HG02642 (cell line): ENCODE measurements at regions not wholly inside any gene's neighbourhood (a gene's known extent, or its start where the extent isn't known, plus 50 kb on each side); places are given as distances from the start of the nearest gene placed in this dataset.

Experiments used
- ATAC-seq: cut with Tn5 transposase; IDR thresholded peaks from one replicate; pipeline ENCODE4 v1.9.1; 2021; ENCODE audit warnings: mild to moderate bottlenecking; ENCODE audit not compliant: unreplicated experiment, poor library complexity

DNA sequence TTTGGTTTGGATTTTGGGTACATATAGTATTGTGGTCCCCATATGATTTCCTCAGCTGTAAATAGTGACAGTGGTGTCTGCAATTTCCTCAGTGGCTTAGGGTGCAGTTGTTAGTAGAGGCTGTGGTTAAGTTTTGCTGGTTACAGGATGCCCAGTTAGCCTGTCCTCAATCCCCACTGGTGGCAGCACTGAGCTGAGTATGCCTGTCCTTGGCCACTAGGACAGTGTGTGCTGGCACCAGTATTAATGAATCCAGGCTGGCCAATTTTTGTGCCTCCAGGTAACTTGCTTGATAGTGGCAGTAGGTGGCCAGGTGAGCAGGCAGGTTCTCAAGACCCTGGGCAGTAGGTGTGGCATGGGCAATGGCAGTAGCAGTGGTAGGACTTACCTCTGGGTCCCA, 973.1 kb downstream of the TMEM182 start:
- no peak for ATAC-seq

DNA sequence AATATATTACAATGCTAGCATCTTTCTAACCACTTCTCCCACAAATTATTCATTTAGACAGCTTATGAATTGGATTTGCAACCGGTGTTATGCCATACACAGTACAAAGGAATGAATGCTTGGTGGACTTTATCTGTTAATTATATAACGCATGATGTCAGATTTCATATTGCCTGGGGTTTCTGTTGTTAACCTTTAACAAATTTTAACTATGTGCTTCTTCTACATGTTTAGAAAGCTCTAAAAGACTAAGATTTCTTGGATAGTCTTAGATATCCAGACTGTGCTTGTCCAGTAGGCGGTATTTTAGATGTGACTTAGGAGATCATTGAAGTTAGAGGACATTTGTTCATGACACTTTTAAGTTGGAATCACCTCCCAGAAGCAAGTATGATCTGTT, 976.3 kb downstream of the TMEM182 start:
- ATAC-seq, result no peak

- ATAC-seq, result no peak
These were observed 976.8 kb downstream of the TMEM182 start for GRCh38 chr2:103738606-103739005.

DNA sequence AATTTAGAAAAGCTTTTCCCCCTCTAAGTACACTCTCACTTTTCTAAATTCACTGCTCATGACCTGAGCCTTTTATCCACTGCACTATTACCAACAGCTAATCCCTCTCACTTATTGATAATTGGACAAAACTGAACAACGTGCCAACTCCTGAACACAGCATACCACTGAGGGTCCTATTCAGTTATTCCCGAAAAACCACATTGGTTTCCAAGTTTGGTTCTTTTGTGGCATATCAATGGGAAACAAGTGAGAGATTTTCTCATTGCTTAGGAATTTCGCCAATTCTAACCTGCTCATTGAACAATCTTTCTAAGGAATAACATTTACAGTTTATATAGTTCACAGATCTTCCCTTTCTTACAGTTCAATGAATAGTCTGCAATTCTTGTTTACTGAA, 977.4 kb downstream of the TMEM182 start:
- ATAC-seq, result no peak

- no peak for ATAC-seq
These were observed 978.1 kb downstream of the TMEM182 start for GRCh38 chr2:103739921-103740320.

DNA sequence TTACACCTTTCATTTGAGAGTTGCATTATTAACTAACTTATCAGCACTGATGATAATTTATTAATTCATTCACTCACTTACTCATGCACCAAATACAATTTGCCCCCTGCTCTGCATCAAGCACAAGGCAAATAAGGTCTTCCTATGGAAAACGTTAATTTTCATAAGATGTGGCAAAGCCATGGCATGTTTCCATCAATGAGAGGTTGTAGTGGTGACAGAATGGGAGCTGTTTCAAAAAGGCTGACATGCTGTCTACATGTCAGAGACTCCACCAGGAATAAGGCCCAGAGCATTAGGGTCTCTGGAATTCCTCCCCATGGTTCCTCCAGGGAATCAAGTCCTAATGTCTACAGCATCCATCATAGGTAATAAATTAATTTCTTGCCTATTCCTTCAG, 978.8 kb downstream of the TMEM182 start:
- ATAC-seq, result no peak

DNA sequence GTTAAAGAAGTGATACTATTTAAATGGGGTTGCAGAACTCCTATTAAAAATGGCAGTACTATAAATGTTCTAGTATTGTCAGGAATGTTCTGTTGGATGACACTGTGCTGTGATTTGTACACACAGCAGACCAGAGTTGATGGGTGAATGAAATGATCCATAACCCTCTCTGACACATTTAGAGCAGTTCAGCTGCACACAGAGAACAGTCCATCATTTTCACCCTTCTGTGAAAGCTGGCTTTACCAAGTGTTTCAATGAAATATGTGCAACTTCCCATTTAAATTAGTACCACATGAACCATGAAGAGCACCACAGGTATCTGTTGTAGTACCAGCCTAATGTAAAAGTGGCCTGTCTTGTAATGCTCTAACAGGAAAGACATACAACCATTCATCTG, 981.4 kb downstream of the TMEM182 start:
- ATAC-seq, result no peak

- ATAC-seq, result no peak
These were observed 992.7 kb downstream of the TMEM182 start for GRCh38 chr2:103754530-103754929.

- ATAC-seq, result no peak
These were observed 1012.1 kb downstream of the TMEM182 start for GRCh38 chr2:103773884-103774283.

GRCh38 chr2:103780088-103780702, 1018.4 kb downstream of the TMEM182 start:
- no peak for ATAC-seq

GRCh38 chr2:103781313-103781712, 1019.5 kb downstream of the TMEM182 start:
- no peak for ATAC-seq

DNA sequence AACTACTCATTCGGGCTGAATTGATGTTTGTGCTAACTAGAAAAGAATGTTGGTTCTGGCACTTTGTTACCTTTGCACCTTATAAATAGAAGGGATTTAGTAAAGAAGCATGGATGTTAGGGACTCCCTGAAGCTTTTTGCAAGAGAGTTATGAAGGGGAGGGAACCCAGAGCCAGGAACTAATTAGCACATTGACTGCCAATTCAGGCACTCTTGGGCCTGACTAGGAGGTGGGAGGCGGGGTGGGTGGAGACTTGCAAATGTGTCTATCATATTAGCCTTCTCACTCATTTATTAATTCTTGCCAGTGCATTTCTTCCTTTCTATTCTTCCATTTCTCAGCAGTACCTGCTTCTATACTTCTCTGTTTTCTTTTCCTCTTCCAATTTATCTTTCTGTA, 1022.4 kb downstream of the TMEM182 start:
- ATAC-seq, result no peak

DNA sequence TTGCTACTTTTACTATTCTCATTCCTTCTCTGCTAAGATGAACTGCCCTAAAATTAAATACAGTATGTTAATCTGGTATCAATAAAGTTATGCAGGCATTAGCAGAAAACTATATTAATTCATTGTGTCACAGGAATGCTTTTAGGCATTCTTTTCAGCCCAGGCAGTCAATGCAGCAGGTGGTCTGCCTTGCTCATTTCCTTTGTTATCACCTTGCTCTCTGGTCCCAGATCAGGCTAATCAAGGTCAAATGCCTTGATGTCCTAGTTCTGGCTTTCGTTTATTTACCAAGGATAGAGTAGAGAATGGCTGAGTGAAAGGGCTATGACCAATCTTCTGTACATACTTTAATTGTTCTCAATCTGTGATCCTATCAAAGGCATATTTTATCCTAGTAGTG, 1023.6 kb downstream of the TMEM182 start:
- ATAC-seq, result no peak

- no peak for ATAC-seq
These were observed 1024.1 kb downstream of the TMEM182 start for GRCh38 chr2:103785956-103786355.

GRCh38 chr2:103788389-103788788, 1026.6 kb downstream of the TMEM182 start:
- no peak for ATAC-seq

- no peak for ATAC-seq
These were observed 1027.1 kb downstream of the TMEM182 start for GRCh38 chr2:103788951-103789350.

- ATAC-seq, result no peak
These were observed 1027.7 kb downstream of the TMEM182 start for GRCh38 chr2:103789381-103790095.

DNA sequence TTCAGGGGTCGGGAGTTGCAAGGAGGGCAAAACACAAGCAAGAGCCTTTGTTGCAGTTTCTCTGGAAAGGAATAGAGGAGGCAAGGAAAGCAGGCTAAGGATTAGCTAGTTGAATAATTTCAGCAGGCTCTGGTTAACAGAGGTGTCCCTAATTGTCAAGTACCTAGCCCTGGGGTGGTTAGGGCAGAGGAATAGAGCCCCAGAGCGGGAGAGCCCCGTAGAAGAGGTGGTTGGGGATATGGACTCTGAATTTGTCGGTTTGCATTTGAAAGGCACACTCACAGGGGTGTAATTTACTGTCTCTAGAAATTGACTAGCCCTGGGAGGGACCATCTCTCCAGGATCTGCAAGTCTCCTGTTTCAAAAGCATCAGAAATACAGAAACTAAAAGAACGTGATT, 1030.2 kb downstream of the TMEM182 start:
- ATAC-seq, result no peak

DNA sequence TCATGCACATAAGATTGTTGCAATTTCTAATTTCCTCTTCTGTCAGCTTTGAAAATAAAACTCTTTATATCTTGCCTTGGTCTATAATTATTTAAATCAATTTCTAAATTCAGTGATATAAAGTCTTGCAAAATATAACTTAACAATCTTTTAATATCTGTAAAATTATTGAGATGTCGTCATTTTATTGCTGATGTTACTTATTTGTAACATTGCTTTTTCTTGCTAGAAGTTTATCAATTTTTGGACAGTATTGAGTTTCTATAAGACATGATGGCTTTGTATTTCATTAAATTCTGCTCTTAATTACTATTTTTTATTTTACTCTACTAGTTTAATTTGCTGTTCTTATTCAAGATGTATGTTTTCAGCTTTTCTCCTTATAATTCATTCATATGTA, 1036.5 kb downstream of the TMEM182 start:
- ATAC-seq, result no peak

DNA sequence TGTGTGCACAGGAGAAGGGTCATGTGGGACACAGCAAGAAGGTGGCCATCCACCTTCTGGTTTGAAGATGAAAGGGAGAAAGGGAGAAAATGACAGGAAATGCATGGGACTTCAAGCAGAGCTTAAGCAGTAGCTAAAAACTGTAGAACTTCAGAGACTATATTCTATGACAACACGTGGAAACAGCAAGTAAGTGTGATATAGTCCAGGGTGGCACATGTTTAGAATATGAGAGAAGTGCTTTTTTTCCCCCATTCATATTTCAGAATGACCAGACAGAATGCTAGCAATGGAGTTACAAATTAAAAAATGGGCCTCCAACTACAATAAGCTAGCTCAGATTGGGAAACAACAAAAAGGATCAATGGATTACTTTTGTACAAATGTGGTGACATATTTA, 1042.2 kb downstream of the TMEM182 start:
- ATAC-seq, result no peak

GRCh38 chr2:103805746-103806145, 1043.9 kb downstream of the TMEM182 start:
- no peak for ATAC-seq

DNA sequence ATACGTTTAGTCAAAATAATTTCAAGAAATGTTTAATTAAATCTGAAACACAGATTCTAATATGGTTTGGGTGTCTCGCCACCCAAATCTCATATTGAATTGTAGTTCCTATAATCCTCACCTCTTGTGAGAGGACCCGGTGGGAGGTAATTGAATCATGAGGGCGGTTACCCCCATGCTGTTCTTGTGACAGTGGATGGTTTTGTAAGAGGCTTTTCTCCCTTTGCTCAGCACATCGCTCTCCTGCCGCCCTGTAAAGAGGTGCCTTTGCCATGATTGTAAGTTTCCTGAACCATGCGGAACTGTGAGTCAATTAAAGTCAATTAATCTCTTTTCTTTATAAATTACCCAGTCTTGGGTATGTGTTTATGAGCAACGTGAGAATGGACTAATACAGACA, 1045.1 kb upstream of the POU3F3 start:
- no peak for ATAC-seq
